WTC11 (cell line): ENCODE measurements at regions not wholly inside any gene's neighbourhood (a gene's known extent, or its start where the extent isn't known, plus 50 kb on each side); places are given as distances from the start of the nearest gene placed in this dataset.

Source experiments
- ATAC-seq: fragments of 200-7000 bp; cut with Tn5 transposase; 2 replicates; pipeline ENCODE4 v1.10.0; 2021; ENCODE audit warnings: mild to moderate bottlenecking, moderate library complexity
- CTCF ChIA-PET: fragments of 300-600 bp; sonication (Branson Sonifier 250); formaldehyde crosslinking; loops from one replicate; lab custom pipeline; 2021; ENCODE audit warnings: antibody characterized with exemption; lab: Charles Lee
- POLR2A ChIA-PET: fragments of 350-600 bp; sonication (Branson Sonifier 250); formaldehyde crosslinking; loops from one replicate; lab custom pipeline; 2021; ENCODE audit warnings: antibody characterized with exemption; lab: Charles Lee
- DNase-seq: peaks from one replicate; pipeline ENCODE4 v3.0.0; 2021; ENCODE audit warnings: low spot score
- H3K27ac Mint-ChIP-seq: 2 replicates; pipeline ENCODE4 v1.8.0; 2021; ENCODE audit warnings: mixed read lengths
- H3K27me3 Mint-ChIP-seq: 2 replicates; pipeline ENCODE4 v1.8.0; 2021; ENCODE audit warnings: low read depth, mild to moderate bottlenecking, moderate library complexity, mixed read lengths
- H3K36me3 Mint-ChIP-seq: 2 replicates; pipeline ENCODE4 v1.8.0; 2021; ENCODE audit warnings: mixed read lengths
- H3K4me1 Mint-ChIP-seq: 2 replicates; pipeline ENCODE4 v1.8.0; 2022; ENCODE audit warnings: mixed read lengths
- H3K4me3 Mint-ChIP-seq: 2 replicates; pipeline ENCODE4 v1.8.0; 2021; ENCODE audit warnings: mild to moderate bottlenecking, moderate library complexity, mixed read lengths
- H3K9me3 Mint-ChIP-seq: 2 replicates; pipeline ENCODE4 v1.8.0; 2021; ENCODE audit warnings: mixed read lengths
- EMX1 ChIP-seq: fragments of 250-450 bp; sonication (Bioruptor Pico); IDR thresholded peaks from 2 replicates; pipeline ENCODE4 v1.8.0; 2021; ENCODE audit warnings: mild to moderate bottlenecking
- FOXK1 ChIP-seq: sonication (generic); formaldehyde crosslinking; IDR thresholded peaks from 2 replicates; pipeline ENCODE4 v1.8.0; 2022; ENCODE audit warnings: mild to moderate bottlenecking, moderate library complexity, missing genetic modification reagents
- FOXP1 ChIP-seq: sonication (generic); formaldehyde crosslinking; IDR thresholded peaks from 2 replicates; pipeline ENCODE4 v1.8.0; 2022; ENCODE audit warnings: missing genetic modification reagents, mild to moderate bottlenecking, moderate library complexity, borderline replicate concordance
- IRF2 ChIP-seq: sonication (generic); formaldehyde crosslinking; IDR thresholded peaks from 2 replicates; pipeline ENCODE4 v1.8.0; 2022; ENCODE audit warnings: low read depth, missing genetic modification reagents, borderline replicate concordance
- JAZF1 ChIP-seq: fragments of 250-450 bp; sonication (Bioruptor Pico); IDR thresholded peaks from 2 replicates; pipeline ENCODE4 v1.9.0; 2021; ENCODE audit warnings: moderate library complexity, mild to moderate bottlenecking, inconsistent platforms
- NR2C2 ChIP-seq: sonication (generic); formaldehyde crosslinking; IDR thresholded peaks from 2 replicates; pipeline ENCODE4 v1.8.0; 2022; ENCODE audit warnings: mild to moderate bottlenecking, missing genetic modification reagents
- PRRX2 ChIP-seq: fragments of 250-450 bp; sonication (Bioruptor Pico); IDR thresholded peaks from 2 replicates; pipeline ENCODE4 v1.8.0; 2021; ENCODE audit warnings: mild to moderate bottlenecking
- TP53 ChIP-seq: sonication (generic); formaldehyde crosslinking; IDR thresholded peaks from 2 replicates; pipeline ENCODE4 v1.8.1; 2023; ENCODE audit warnings: mild to moderate bottlenecking, missing genetic modification reagents
- ZBTB21 ChIP-seq: sonication (generic); formaldehyde crosslinking; IDR thresholded peaks from 2 replicates; pipeline ENCODE4 v1.8.1; 2023; ENCODE audit warnings: mild to moderate bottlenecking, missing genetic modification reagents, borderline replicate concordance
- ZNF232 ChIP-seq: sonication (generic); formaldehyde crosslinking; IDR thresholded peaks from 2 replicates; pipeline ENCODE4 v1.8.0; 2022; ENCODE audit warnings: mild to moderate bottlenecking, missing genetic modification reagents
- ZNF263 ChIP-seq: sonication (generic); formaldehyde crosslinking; IDR thresholded peaks from 2 replicates; pipeline ENCODE4 v1.8.1; 2022; ENCODE audit warnings: low read depth, mild to moderate bottlenecking, moderate library complexity, missing genetic modification reagents
- ZNF317 ChIP-seq: sonication (generic); formaldehyde crosslinking; IDR thresholded peaks from 2 replicates; pipeline ENCODE4 v1.8.1; 2023; ENCODE audit warnings: low read depth, mild to moderate bottlenecking, moderate library complexity, missing genetic modification reagents, borderline replicate concordance
- ZNF396 ChIP-seq: fragments of 250-450 bp; sonication (Bioruptor Pico); IDR thresholded peaks from 2 replicates; pipeline ENCODE4 v1.8.0; 2021; ENCODE audit warnings: mild to moderate bottlenecking, moderate library complexity, borderline replicate concordance
- TF ChIP-seq, protein P1 (sequence below): sonication (generic); formaldehyde crosslinking; IDR thresholded peaks from 2 replicates; pipeline ENCODE4 v1.8.0; 2022; ENCODE audit warnings: missing genetic modification reagents
- TF ChIP-seq, protein P2 (sequence below): sonication (generic); formaldehyde crosslinking; IDR thresholded peaks from 2 replicates; pipeline ENCODE4 v1.8.0; 2022; ENCODE audit warnings: mild to moderate bottlenecking, missing genetic modification reagents
- TF ChIP-seq, protein P3 (sequence below): sonication (generic); formaldehyde crosslinking; IDR thresholded peaks from 2 replicates; pipeline ENCODE4 v1.8.1; 2022; ENCODE audit warnings: low read depth, mild to moderate bottlenecking, moderate library complexity, missing genetic modification reagents, borderline replicate concordance
- TF ChIP-seq, protein P4 (sequence below): sonication (generic); formaldehyde crosslinking; IDR thresholded peaks from 2 replicates; pipeline ENCODE4 v1.8.0; 2023; ENCODE audit warnings: missing genetic modification reagents
- TF ChIP-seq, protein P5 (sequence below): sonication (generic); formaldehyde crosslinking; conservative IDR thresholded peaks from 2 replicates; pipeline ENCODE4 v1.8.1; 2023; ENCODE audit warnings: mild to moderate bottlenecking, low read depth, missing genetic modification reagents, moderate library complexity
- TF ChIP-seq, protein P6 (sequence below): sonication (generic); formaldehyde crosslinking; IDR thresholded peaks from 2 replicates; pipeline ENCODE4 v1.8.1; 2022; ENCODE audit warnings: mild to moderate bottlenecking, moderate library complexity, missing genetic modification reagents
- TF ChIP-seq, protein P7 (sequence below): sonication (generic); formaldehyde crosslinking; IDR thresholded peaks from 2 replicates; pipeline ENCODE4 v1.8.1; 2022; ENCODE audit warnings: mild to moderate bottlenecking, missing genetic modification reagents, moderate library complexity, borderline replicate concordance

DNA sequence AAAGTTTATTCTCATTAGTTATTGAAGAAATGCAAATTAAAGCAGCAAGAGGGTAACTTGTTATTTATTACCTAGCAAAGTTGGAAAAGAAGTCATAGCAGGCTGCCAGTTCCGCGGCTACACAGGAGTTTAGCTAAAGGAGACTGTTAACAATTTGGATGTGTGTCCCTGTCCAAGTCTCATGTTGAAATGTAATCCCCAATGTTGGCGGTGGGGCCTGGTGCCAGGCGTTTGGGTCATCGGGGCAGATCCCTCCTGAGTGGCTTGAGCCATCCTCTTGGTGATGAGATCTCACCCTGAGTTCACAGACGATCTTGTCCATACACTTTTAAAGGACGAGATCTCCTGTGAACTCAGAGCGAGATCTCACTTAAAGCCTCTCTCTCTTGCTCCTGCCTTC, 608.3 kb downstream of the SH2D4B start (continued):
- TF ChIP-seq, protein P1, sequence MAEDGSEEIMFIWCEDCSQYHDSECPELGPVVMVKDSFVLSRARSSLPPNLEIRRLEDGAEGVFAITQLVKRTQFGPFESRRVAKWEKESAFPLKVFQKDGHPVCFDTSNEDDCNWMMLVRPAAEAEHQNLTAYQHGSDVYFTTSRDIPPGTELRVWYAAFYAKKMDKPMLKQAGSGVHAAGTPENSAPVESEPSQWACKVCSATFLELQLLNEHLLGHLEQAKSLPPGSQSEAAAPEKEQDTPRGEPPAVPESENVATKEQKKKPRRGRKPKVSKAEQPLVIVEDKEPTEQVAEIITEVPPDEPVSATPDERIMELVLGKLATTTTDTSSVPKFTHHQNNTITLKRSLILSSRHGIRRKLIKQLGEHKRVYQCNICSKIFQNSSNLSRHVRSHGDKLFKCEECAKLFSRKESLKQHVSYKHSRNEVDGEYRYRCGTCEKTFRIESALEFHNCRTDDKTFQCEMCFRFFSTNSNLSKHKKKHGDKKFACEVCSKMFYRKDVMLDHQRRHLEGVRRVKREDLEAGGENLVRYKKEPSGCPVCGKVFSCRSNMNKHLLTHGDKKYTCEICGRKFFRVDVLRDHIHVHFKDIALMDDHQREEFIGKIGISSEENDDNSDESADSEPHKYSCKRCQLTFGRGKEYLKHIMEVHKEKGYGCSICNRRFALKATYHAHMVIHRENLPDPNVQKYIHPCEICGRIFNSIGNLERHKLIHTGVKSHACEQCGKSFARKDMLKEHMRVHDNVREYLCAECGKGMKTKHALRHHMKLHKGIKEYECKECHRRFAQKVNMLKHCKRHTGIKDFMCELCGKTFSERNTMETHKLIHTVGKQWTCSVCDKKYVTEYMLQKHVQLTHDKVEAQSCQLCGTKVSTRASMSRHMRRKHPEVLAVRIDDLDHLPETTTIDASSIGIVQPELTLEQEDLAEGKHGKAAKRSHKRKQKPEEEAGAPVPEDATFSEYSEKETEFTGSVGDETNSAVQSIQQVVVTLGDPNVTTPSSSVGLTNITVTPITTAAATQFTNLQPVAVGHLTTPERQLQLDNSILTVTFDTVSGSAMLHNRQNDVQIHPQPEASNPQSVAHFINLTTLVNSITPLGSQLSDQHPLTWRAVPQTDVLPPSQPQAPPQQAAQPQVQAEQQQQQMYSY (CRISPR knock-in tag), result no peak
- no peak for TF ChIP-seq ZBTB21 (CRISPR knock-in tag)
- no peak for TF ChIP-seq TP53 (CRISPR knock-in tag)

DNA sequence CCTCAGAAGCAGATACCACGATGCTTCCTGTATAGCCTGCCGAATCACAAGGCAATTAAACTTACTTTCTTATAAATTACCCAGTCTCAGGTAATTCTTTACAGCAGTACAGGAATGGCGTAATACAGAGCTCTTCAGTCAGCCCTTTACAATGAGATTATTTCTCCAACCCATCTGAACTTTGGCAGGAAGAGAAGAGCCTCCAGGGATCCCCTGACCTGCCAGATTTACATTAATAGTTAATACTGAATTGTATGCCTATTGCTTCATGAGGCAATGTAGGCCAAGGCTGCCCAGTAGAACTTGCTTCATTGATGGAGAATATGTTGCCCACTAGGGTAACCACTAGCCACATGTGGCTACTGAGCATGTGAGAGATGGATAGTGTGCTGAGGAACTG, 608.7 kb downstream of the SH2D4B start:
- no peaks in the 10 kb centered on the region; the same call in 1 of the 2 replicates for H3K27me3 Mint-ChIP-seq
- no peaks in the 10 kb centered on the region for H3K4me1 Mint-ChIP-seq
- no peak overlapping the region for H3K27ac Mint-ChIP-seq
- H3K4me3 Mint-ChIP-seq, result no peak overlapping the region
- POLR2A ChIA-PET, result no interaction called here
- H3K9me3 Mint-ChIP-seq, result no peaks in the 10 kb centered on the region
- no peaks in the 10 kb centered on the region for H3K36me3 Mint-ChIP-seq
- CTCF ChIA-PET, result no interaction called here
- ATAC-seq (no peak), DNase-seq (no peak)
- TF ChIP-seq EMX1 (CRISPR knock-in tag), result no peak
- no peak for TF ChIP-seq FOXK1 (CRISPR knock-in tag)
- TF ChIP-seq, protein P2, sequence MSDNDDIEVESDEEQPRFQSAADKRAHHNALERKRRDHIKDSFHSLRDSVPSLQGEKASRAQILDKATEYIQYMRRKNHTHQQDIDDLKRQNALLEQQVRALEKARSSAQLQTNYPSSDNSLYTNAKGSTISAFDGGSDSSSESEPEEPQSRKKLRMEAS, result no peak
- no peak for TF ChIP-seq ZNF263
- TF ChIP-seq, protein P3, sequence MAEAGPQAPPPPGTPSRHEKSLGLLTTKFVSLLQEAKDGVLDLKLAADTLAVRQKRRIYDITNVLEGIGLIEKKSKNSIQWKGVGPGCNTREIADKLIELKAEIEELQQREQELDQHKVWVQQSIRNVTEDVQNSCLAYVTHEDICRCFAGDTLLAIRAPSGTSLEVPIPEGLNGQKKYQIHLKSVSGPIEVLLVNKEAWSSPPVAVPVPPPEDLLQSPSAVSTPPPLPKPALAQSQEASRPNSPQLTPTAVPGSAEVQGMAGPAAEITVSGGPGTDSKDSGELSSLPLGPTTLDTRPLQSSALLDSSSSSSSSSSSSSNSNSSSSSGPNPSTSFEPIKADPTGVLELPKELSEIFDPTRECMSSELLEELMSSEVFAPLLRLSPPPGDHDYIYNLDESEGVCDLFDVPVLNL (CRISPR knock-in tag), result no peak
- no peak for TF ChIP-seq JAZF1 (CRISPR knock-in tag)
- TF ChIP-seq, protein P4, sequence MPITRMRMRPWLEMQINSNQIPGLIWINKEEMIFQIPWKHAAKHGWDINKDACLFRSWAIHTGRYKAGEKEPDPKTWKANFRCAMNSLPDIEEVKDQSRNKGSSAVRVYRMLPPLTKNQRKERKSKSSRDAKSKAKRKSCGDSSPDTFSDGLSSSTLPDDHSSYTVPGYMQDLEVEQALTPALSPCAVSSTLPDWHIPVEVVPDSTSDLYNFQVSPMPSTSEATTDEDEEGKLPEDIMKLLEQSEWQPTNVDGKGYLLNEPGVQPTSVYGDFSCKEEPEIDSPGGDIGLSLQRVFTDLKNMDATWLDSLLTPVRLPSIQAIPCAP (CRISPR knock-in tag), result no peak
- no peak for TF ChIP-seq ZNF232
- no peak for TF ChIP-seq FOXP1
- TF ChIP-seq NR2C2 (CRISPR knock-in tag), result no peak
- TF ChIP-seq, protein P5, sequence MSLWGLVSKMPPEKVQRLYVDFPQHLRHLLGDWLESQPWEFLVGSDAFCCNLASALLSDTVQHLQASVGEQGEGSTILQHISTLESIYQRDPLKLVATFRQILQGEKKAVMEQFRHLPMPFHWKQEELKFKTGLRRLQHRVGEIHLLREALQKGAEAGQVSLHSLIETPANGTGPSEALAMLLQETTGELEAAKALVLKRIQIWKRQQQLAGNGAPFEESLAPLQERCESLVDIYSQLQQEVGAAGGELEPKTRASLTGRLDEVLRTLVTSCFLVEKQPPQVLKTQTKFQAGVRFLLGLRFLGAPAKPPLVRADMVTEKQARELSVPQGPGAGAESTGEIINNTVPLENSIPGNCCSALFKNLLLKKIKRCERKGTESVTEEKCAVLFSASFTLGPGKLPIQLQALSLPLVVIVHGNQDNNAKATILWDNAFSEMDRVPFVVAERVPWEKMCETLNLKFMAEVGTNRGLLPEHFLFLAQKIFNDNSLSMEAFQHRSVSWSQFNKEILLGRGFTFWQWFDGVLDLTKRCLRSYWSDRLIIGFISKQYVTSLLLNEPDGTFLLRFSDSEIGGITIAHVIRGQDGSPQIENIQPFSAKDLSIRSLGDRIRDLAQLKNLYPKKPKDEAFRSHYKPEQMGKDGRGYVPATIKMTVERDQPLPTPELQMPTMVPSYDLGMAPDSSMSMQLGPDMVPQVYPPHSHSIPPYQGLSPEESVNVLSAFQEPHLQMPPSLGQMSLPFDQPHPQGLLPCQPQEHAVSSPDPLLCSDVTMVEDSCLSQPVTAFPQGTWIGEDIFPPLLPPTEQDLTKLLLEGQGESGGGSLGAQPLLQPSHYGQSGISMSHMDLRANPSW (CRISPR knock-in tag), result no peak
- TF ChIP-seq ZNF317 (CRISPR knock-in tag), result no peak
- TF ChIP-seq, protein P6, sequence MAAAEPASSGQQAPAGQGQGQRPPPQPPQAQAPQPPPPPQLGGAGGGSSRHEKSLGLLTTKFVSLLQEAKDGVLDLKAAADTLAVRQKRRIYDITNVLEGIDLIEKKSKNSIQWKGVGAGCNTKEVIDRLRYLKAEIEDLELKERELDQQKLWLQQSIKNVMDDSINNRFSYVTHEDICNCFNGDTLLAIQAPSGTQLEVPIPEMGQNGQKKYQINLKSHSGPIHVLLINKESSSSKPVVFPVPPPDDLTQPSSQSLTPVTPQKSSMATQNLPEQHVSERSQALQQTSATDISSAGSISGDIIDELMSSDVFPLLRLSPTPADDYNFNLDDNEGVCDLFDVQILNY (CRISPR knock-in tag), result no peak
- no peak for TF ChIP-seq PRRX2 (CRISPR knock-in tag)
- no peak for TF ChIP-seq IRF2 (CRISPR knock-in tag)
- TF ChIP-seq, protein P7, sequence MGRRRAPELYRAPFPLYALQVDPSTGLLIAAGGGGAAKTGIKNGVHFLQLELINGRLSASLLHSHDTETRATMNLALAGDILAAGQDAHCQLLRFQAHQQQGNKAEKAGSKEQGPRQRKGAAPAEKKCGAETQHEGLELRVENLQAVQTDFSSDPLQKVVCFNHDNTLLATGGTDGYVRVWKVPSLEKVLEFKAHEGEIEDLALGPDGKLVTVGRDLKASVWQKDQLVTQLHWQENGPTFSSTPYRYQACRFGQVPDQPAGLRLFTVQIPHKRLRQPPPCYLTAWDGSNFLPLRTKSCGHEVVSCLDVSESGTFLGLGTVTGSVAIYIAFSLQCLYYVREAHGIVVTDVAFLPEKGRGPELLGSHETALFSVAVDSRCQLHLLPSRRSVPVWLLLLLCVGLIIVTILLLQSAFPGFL, result no peak
- TF ChIP-seq ZNF396 (CRISPR knock-in tag), result no peak
